IPS DF 6.9 (cell line): ENCODE measurements at regions not wholly inside any gene's neighbourhood (a gene's known extent, or its start where the extent isn't known, plus 50 kb on each side); places are given as distances from the start of the nearest gene placed in this dataset.

Source experiments
- DNase-seq: peaks from one replicate; pipeline ENCODE4 v3.0.0-alpha.2; 2013; ENCODE audit warnings: low read depth, low spot score
- H3K27ac ChIP-seq: one replicate; pipeline ENCODE4 v1.5.1; 2013; ENCODE audit warnings: low read length, control low read depth
- H3K27me3 ChIP-seq: 2 replicates; pipeline ENCODE4 v1.6.1; 2013; ENCODE audit warnings: mild to moderate bottlenecking, low read length; ENCODE audit not compliant: control insufficient read depth, insufficient read depth
- H3K36me3 ChIP-seq: 2 replicates; pipeline ENCODE4 v1.6.1; 2013; ENCODE audit warnings: low read length; ENCODE audit not compliant: control insufficient read depth, insufficient read depth
- H3K4me1 ChIP-seq: 2 replicates; pipeline ENCODE4 v1.6.1; 2013; ENCODE audit warnings: low read length; ENCODE audit not compliant: control insufficient read depth, insufficient read depth
- H3K4me3 ChIP-seq: 2 replicates; pipeline ENCODE4 v1.5.1; 2013; ENCODE audit warnings: mild to moderate bottlenecking, low read length
- H3K9me3 ChIP-seq: 2 replicates; pipeline ENCODE4 v1.6.1; 2013; ENCODE audit warnings: low read length, inconsistent platforms; ENCODE audit not compliant: control insufficient read depth, insufficient read depth
- WGBS: extraction: QIAGEN DNeasy Blood & Tissue Kit; methylation state at CpG from one replicate; pipeline ENCODE4 v1.1.7; 2013; ENCODE audit warnings: mixed read lengths, missing lambda C conversion rate; ENCODE audit not compliant: insufficient read length, insufficient coverage; 5-methylcytosine and 5-hydroxymethylcytosine counted together

DNA sequence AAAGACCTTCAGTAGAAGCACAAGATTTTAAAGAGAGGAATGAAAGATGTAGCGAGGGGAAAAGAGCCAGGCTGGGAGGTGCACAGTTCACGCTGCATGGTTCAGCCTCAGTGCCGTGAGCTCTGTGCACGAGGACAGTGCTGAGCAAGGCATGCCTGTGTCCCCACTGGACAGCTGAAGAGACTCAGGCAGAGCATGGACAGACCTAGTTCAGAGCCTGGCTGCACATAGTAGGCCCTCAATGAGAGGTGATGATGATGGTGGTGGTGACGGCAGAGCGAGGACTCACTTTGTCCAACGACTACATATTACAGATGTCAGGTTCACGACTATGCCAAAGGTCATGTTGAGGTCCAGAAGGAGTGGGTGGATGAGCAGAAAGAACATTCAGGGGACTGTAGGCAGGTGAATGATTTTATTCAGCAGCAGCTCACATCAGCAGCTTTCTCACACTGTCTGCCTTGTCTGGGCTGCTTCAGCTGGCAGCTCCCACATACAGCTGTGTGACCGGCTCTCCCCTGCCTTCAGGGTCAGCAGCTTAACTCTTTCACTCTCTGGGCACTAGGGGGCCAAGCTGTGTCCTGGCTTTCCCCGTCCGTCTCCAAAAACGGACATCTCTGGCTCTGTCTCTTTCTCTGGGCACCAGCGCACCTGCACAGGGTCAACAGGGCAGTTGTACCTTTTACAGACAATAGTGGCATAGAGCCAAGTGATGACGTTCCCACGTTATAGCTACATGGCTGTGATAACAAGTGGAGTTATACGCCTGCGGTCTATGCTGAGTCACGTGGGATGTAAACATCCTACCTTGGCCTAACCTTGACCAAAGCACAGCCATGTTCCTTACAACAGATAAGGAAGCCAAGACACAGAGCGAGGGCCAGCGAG is 83.4 kb upstream of the KCNK12 start:
- no peaks in the 10 kb centered on the region for H3K9me3 ChIP-seq
- no peak overlapping the region for H3K27ac ChIP-seq
- peaks cover 4% of the 10 kb centered on the region for H3K4me1 ChIP-seq
- DNase-seq = peak; percentile 37
- no CpG with 5 or more reads among the region's 20 CpGs for WGBS
- no peaks in the 10 kb centered on the region for H3K36me3 ChIP-seq
- no peaks in the 10 kb centered on the region for H3K27me3 ChIP-seq
- H3K4me3 ChIP-seq = no peak overlapping the region

DNA sequence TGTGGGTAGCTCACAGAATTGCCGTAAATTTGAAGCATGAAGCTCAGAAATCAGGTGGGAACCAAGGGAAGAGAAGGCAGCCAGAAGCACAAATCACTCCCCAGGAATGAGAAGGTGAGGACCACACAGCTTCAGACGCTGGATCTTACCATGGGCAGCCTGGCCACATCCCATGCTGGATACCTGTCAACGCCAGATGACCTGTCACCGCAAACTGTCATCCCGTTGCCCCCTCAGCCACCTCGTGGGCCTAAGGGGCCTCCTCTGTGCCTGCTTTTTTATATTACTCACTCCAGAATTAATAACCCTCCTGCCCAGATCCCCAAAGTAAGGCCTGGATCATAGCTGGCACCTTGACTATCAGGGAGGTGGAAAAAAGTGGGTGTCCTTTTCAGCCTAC is 82.3 kb upstream of the KCNK12 start:
- no CpG with 5 or more reads among the region's 6 CpGs for WGBS
- H3K9me3 ChIP-seq = no peaks in the 10 kb centered on the region
- H3K4me3 ChIP-seq = no peak overlapping the region
- H3K27ac ChIP-seq = no peak overlapping the region
- no peaks in the 10 kb centered on the region for H3K27me3 ChIP-seq
- peaks cover 4% of the 10 kb centered on the region for H3K4me1 ChIP-seq
- DNase-seq = no peak
- no peaks in the 10 kb centered on the region for H3K36me3 ChIP-seq

DNA sequence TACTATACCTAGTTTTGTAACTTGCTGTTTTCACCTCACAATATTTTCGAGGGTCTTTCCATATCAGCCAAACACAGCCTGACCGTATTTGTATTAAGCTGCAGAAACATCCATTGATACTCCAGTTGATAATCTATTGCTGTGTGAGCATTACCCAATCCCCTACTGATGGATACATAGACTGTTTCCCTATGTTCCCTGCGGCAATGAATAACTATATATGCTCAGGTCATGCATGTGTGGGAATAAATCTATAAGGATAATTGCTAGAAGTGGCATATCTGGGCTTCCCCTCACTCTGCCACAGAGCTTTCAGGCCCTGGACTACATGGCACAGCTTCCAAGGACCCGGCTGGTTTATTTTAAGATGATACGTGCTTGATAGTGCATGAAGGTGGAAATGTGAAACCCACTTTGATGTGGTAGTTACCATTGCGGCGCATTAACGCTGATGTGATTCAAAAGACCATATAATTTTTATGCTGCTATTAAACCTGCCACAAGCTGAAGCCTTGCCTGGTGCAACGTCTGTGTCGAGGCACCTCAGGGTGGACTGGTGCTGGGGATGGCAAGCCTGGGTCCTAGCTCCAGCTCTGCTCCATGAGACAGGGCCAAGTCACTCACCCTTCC is 81.4 kb upstream of the KCNK12 start:
- Histone ChIP-seq H3K27me3 (no peaks in the 10 kb centered on the region), H3K4me3 (no peak overlapping the region), H3K27ac (no peak overlapping the region), H3K36me3 (no peaks in the 10 kb centered on the region), H3K9me3 (no peaks in the 10 kb centered on the region), H3K4me1 (peaks cover 4% of the 10 kb centered on the region)
- WGBS = no CpG with 5 or more reads among the region's 10 CpGs
- DNase-seq = no peak

DNA sequence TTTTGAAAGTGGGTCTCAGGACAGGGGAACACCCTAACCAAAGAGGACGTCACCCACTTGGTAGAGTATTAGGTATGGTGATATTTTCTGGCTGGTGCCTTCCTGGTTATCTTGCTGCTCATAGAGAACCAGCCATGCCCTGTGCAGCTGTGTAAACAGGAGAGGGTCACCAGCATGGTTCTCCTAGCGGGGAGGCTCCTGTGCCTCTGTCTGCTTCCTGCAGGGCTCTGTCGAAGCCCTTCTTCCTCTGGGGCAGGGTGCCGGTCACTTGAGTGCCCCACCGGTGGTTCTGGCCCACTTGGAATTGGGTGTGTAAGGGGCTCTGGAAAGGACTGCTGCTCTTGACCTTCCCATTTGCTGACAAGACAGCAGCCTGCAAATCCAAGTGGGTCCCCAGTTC is 80.5 kb upstream of the KCNK12 start:
- Histone ChIP-seq H3K36me3 (no peaks in the 10 kb centered on the region), H3K9me3 (no peaks in the 10 kb centered on the region), H3K4me3 (no peak overlapping the region), H3K27me3 (no peaks in the 10 kb centered on the region), H3K27ac (no peak overlapping the region), H3K4me1 (peaks cover 4% of the 10 kb centered on the region)
- no CpG with 5 or more reads among the region's 5 CpGs for WGBS
- DNase-seq = no peak

DNA sequence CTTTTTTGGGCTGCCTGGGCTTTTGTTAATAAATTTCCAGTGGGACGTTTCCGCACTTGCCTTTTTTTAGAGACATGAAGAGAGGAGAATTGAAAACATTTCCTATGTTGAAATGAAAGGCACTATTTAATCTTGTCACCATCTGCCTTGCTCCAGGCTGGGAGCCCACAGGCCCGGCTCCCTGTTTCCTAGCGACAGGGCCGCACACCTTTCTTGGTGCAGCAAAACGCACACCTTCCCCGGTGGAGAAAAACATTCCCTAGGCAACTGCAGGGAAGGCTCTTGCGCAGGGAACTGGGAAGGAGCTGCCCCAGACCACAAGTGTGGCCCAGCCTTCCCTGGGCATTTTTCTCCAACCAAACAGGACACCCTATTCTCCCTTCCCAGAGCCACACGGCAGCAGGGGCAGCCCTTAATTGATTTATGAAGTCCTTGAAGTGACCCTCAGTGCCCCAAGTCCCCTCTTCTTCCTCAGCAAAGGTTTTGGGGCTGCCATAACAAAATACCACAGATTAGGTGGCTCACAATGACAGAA is 79.3 kb upstream of the KCNK12 start:
- Histone ChIP-seq H3K27me3 (no peaks in the 10 kb centered on the region), H3K4me1 (peaks cover 1% of the 10 kb centered on the region; the same call in 1 of the 2 replicates), H3K36me3 (no peaks in the 10 kb centered on the region), H3K4me3 (no peak overlapping the region), H3K9me3 (no peaks in the 10 kb centered on the region), H3K27ac (no peak overlapping the region)
- DNase-seq = no peak
- no CpG with 5 or more reads among the region's 9 CpGs for WGBS

DNA sequence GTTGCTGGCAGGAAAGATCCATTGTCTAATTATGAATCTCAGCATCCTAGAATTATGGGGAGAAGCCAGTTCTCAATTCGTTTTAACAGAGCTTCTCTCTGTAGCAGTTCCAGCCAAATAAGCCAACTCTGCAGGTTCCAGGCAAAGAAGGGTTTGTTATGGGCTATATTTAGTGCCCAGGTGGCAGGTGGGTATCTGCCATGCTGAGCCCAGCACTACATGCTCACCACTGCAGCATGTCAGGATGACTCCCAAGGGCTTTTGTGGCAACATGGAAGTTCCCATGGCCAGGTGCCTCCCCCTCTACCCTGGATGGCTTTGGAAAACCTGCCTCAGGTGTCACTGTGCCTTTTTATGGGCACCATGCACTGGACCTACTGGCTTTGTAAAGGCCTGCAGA is 74.5 kb upstream of the KCNK12 start:
- DNase-seq = no peak
- Histone ChIP-seq H3K4me3 (no peak overlapping the region), H3K27me3 (no peaks in the 10 kb centered on the region), H3K36me3 (no peaks in the 10 kb centered on the region), H3K27ac (no peak overlapping the region), H3K4me1 (no peaks in the 10 kb centered on the region), H3K9me3 (no peaks in the 10 kb centered on the region)
- no CpG with 5 or more reads among the region's 1 CpG for WGBS

DNA sequence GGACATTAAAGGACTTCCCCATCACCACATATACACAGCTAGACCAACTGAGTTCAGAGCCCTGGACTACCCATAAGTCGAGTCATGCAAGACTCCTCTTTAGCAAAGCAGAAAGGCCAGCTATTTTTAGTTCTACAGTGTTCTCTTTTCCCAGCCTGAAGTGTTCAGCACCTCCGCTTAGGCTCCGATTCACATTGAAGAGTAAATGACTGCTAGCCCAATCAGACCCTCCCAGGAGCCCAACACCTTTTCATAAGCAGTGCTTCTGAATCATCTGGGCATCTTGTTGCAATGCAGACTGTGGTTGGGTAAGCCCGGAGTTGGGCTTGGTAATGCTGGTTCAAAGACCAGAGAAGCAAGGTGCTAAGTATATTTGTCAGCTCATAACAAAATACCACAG is 73.6 kb upstream of the KCNK12 start:
- no peaks in the 10 kb centered on the region for H3K36me3 ChIP-seq
- H3K27me3 ChIP-seq = no peaks in the 10 kb centered on the region
- H3K4me1 ChIP-seq = no peaks in the 10 kb centered on the region
- H3K27ac ChIP-seq = no peak overlapping the region
- no CpG with 5 or more reads among the region's 4 CpGs for WGBS
- no peak overlapping the region for H3K4me3 ChIP-seq
- no peak for DNase-seq
- H3K9me3 ChIP-seq = no peaks in the 10 kb centered on the region

DNA sequence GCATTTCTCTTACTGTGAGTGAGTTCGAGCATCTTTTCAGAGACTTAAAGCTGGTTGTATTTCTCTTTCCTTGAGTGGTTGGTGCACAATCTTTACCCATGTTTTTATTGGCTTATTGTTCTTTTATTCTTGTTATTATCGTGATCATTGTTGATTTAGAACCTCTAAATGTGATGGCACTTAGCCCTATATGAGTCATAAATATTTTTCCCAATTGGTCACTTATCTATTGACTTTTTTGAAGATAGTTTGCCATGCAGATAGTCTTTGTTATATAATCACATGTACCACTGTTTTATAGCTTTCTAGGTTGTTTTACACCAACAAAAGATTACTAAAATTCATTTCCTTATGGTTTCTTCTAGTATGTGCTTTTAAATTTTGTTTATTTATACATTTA is 70.6 kb upstream of the KCNK12 start:
- no peak overlapping the region for H3K4me3 ChIP-seq
- peaks cover 2% of the 10 kb centered on the region; the same call in 1 of the 2 replicates for H3K9me3 ChIP-seq
- no peak for DNase-seq
- no peak overlapping the region for H3K27ac ChIP-seq
- peaks cover under 1% of the 10 kb centered on the region; the same call in 1 of the 2 replicates for H3K4me1 ChIP-seq
- H3K27me3 ChIP-seq = no peaks in the 10 kb centered on the region
- no CpG with 5 or more reads among the region's 2 CpGs for WGBS
- H3K36me3 ChIP-seq = no peaks in the 10 kb centered on the region

DNA sequence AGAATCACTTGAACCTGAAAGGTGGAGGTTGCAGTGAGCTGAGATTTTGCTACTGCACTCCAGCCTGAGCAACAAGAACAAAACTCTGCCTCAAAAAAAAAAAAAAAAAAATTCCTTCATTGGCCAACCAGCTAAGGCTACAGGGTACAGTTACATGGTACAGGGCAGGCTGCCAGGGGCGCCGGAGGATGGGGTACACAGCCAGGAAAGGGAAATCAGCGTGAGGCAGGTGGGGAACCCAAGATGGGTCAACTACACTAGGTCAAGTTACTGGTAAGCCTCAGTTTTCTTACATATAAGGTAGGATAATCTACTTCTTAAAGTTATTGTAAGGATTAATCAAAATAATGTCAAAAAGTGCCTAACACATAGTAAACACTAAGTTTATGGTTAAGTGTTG is 69.6 kb upstream of the KCNK12 start:
- DNase-seq = no peak
- Histone ChIP-seq H3K27ac (no peak overlapping the region), H3K4me3 (no peak overlapping the region), H3K27me3 (no peaks in the 10 kb centered on the region), H3K4me1 (peaks cover 1% of the 10 kb centered on the region; the same call in 1 of the 2 replicates), H3K9me3 (peaks cover 2% of the 10 kb centered on the region; the same call in 1 of the 2 replicates), H3K36me3 (no peaks in the 10 kb centered on the region)
- no CpG with 5 or more reads among the region's 3 CpGs for WGBS

DNA sequence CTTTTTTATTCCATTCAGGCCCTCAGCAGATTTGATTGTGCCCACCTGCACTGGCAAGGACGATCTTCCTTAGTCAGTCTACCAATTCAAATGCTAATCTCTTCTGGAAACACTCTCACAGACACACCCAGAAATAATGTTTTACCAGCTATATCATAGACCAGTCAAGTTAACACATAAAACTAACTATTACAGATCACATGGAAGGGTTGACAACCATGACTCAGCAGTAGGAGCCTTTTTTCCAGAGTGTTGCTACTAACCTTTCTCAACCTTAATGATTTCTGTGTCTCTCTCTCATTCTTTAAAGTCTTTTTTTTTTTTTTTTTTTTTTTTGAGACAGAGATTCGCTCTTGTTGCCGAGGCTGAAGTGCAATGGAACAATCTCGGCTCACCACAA is 68.7 kb upstream of the KCNK12 start:
- Histone ChIP-seq H3K4me3 (no peak overlapping the region), H3K36me3 (no peaks in the 10 kb centered on the region), H3K27me3 (no peaks in the 10 kb centered on the region), H3K27ac (no peak overlapping the region), H3K9me3 (peaks cover 2% of the 10 kb centered on the region; the same call in 1 of the 2 replicates), H3K4me1 (peaks cover 3% of the 10 kb centered on the region; the same call in 1 of the 2 replicates)
- no CpG with 5 or more reads among the region's 4 CpGs for WGBS
- DNase-seq = no peak
